GM18858 (cell line): ENCODE measurements at regions not wholly inside any gene's neighbourhood (a gene's known extent, or its start where the extent isn't known, plus 50 kb on each side); places are given as distances from the start of the nearest gene placed in this dataset.
"Not testable (repeated sequence)": the region's sequence is repeated elsewhere in the genome, so short reads cannot be mapped to it uniquely, and the experiment has no call there.

Experiments used
- ATAC-seq: cut with Tn5 transposase; IDR thresholded peaks from one replicate; pipeline ENCODE4 v1.9.1; 2021; ENCODE audit not compliant: unreplicated experiment

- no peak for ATAC-seq
Measured at GRCh38 chr2:12017499-12018157, 271.2 kb downstream of the LPIN1 start.

DNA sequence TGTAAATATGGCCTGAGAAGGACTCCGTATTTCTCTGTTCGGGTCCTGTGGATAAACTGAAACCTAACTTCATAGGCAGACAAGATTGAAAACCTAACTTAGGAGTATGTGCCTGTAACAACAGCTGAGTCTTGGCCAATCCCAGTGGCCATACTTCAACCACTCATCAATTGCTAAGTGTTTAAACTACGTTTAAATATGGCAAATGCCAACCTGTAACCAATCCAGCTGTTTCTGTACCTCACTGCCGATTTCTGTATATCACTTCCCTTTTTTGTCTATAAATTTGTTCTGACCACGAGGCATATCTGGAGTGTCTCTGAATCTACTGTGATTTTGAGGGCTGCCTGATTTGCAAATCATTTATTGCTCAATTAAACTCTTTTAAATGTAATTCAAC, 272.3 kb downstream of the LPIN1 start:
- not testable (repeated sequence) for ATAC-seq

DNA sequence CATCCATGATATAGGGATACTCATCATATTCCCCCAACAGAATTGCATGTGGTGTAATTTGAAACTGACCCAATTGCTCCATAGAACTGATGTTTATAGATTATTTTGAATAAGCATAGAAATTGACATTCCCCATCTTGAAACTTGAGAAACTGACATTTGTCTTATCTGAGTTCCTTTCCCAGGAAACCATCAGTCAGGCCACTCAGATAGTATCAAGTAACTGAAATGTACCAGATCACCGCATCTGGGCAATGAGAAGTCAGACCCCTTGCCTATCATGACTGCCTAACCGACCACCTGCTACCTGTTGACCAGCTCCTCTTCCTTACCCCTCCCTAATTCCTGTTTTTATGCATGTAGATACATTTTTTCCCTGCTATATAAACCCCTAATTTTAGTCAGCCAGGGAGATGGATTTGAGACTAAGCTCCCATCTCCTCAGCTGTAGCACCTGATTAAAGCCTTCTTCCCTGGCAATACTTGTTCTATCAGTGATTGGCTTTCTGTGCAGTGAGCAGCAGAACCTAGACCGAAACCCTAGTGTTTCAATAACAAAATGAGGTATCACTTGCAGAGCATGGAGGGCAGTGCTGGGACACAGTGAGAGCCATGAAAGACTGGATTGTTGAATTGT, 274.5 kb downstream of the LPIN1 start:
- ATAC-seq: no peak

DNA sequence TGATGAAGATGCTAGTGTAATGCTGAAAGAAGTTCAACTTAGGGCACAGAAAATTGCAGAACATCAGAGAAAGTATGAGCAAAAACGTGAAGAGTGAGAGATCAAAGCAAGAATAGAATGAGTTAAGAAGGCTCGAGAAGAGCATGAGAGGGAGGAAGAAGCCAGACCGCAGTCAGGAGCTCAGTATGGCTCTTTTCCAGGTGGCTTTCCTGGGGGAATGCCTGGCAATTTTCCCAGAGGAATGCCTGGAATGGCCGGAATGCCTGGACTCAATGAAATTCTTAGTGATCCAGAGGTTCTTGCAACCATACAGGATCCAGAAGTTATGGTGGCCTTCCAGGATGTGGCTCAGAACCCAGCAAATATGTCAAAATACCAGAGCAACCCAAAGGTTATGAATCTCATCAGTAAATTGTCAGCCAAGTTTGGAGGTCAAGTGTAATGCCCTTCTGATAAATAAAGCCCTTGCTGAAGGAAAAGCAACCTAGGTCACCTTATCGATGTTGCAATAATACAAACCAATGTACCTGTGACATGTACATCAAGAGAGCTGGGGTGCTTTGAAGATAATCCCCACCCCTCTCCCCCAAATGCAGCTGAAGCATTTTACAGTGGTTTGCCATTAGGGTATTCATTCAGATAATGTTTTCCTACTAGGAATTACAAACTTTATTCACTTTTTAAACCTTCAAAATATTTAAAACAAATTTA, 277.9 kb downstream of the LPIN1 start:
- ATAC-seq: not testable (repeated sequence)

DNA sequence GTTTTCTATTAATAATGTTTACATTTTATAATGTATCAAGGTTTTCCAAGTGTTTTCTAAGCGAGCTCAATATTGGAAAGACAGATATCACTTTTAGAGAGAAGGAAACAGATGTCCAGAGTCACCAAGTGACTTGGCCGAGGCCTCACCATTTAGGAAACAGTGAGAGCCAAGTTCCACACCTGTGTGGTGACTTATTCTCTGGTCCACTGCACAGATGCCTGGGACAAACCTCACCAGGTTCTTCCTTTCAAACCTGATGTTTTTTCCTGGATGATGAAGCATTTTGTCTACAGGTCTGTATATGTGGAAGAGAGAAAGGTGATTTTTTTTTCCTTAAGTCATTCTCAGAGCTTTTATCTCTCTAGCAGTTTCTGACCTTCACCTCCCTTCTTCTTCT, 280.7 kb downstream of the LPIN1 start:
- ATAC-seq: no peak

DNA sequence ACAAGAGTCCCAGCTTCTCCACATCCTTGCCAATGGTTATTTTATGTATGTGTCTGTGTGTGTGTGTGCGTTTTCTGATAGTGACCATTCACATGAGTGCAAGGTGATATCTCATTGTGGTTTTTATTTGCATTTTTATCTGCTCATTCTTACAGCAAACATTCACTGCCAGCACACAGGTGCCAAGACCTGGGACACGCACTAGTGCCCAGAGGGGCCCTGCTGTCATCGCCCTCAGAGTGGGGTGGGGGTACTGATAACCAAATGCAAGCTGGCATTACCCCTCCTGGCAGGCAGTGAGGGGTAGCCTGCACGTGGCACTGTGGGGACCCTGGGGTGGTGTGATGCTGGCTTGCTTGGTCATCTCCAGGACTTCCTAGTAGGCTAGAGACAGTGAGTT, 285.4 kb downstream of the LPIN1 start:
- no peak for ATAC-seq

DNA sequence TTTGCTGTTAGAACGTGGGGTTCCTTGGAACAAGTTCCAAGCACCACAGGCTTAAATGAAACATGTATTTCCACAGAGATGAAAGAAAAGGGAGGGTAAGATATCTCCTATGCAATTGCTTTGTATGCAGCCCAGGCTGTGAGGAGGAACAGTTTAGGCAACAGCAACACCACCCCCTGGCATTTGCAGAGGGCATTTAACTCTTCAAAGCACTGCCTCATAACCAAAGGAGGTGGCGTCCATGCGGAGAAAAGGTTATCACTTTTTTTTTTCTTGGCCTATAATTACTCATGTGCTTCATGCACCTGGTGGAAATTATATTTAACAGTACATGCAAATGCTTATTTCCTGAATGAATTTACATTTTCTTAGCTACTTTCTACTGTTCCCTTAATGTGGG, 286.0 kb downstream of the LPIN1 start:
- peak; percentile 74 for ATAC-seq

DNA sequence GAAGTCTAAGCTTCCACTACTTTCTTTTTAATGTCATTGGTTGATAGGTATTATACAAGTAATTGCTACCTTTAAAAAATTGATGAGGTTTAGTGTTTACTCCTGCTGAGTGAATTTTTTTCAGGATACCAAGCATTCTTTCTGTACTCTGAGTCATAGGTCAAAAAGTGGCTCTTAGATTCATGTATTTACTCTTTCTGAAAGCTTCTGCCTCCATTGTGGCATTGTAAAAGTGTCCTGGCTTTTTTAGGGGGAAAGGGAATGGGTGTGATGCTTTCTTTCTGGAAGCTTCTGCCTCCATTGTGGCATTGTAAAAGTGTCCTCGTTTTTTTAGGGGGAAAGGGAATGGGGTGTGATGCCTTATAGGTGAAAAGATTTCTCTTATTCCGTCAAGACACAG, 286.5 kb downstream of the LPIN1 start:
- ATAC-seq: no peak

DNA sequence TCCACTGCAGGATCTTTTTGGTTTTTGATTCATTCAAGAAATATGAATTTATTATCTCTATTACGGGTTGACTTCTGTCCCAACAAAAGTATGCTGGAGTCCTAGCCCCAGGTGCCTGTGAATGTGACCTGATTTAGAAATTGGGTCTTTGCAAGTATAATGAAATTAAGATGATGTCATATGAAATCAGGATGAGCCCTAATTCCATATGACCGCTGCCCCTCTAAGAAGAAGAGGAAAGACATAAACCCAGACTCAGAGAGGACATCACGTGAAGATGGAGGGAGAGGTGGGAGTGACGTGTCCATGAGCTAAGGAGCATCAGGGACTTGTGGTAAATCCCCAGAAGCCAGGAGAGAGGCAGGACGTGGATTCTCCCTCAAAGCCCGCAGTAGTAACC, 287.1 kb downstream of the LPIN1 start:
- ATAC-seq: no peak

- no peak for ATAC-seq
Measured at GRCh38 chr2:12034382-12034781, 287.9 kb downstream of the LPIN1 start.

DNA sequence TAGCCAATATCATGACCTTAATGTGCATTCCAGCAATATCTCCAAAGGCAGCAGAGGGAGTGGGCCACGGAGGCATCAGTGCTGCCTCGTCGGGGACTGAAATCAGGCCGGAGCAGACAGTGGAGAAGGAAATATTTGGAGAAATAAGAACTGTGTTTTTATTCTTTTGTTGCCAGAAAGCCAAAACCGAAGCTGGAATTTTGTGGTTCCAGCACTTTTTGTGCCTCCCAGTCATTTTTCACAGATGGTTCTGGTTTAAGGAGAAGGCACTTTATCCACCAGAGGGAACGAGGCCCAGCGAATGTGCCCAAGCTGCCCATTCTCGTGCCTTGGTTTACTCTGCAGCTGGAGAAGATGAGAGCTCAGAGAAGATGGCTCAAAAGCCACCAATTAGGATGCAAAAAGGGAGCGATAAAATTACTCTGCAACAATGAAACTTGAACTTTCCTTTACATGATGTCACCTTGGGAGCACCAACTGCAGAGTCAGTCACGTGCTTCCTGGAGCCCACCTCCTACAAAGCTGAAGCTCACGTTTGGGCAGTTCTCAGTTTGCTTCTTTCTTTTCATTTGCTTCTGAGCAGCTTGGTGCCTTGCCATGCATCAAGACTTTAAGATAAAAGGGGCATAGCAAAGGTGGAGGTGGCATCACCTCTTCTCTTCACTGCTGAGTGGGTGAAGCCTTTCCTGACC, 288.7 kb downstream of the LPIN1 start:
- no peak for ATAC-seq

GRCh38 chr2:12035956-12036639, 289.7 kb downstream of the LPIN1 start:
- ATAC-seq: no peak

- ATAC-seq: no peak
Measured at GRCh38 chr2:12036640-12036983, 290.2 kb downstream of the LPIN1 start.

DNA sequence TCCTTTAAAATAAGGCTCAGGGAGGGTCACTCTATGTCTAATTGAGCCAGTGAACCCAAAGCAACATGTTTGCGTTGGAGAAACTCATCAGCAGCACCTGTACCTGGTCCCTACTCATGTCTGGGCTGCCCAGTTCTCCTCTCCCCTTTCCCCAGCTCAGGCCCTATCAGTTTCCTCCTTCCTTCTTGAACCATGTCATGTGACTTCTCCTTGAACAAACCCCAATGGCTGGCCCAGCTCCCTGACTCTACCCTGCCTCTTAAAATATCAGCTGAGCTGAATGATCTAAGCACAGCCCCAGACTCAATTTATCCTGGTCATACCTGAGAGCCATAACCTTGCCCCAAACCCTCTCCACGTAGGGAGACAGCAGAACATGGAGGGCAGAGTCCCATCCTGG, 290.9 kb downstream of the LPIN1 start:
- no peak for ATAC-seq

DNA sequence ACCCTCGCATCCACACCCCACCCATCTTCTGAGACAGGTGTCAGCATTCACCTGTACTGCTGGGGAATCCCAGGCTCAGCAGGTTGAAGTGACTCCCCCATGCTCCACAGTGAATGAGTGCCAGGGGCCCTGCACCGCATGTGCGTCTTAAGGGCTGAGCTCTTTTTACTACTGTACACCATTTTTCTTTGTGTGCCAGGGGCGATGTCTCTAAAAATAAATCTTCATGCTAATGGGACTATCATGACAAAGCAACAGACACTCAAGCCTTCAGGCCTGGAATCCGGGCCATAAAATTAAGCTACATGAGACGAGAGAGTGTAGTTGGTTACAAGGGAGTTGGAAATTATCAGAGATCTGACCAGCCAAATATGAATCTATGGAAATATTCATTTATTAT, 294.8 kb downstream of the LPIN1 start:
- ATAC-seq: no peak

GRCh38 chr2:12043131-12043530, 296.7 kb downstream of the LPIN1 start:
- ATAC-seq: no peak

GRCh38 chr2:12044857-12045256, 298.4 kb downstream of the LPIN1 start:
- peak; percentile 48 for ATAC-seq

GRCh38 chr2:12045864-12046291, 299.4 kb downstream of the LPIN1 start:
- peak; percentile 67 for ATAC-seq

DNA sequence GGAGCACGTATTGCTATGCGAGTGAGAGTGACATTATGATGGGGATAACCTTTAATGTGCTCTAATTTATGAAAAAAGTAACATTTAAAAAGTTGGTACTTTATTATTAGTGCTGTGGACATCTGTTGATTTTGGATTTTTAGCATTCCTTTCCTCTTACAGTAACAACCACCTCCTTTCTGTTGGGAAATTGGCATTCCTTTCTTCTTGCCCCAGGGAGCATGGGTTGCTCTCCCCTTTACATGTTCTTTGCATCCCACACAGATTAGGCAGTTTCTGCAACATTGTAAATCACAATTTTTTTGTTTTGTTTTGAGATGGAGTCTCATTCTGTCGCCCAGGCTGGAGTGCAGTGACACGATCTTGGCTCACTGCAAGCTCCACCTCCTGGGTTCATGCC, 300.2 kb downstream of the LPIN1 start:
- ATAC-seq: no peak

GRCh38 chr2:12047761-12048160, 301.3 kb downstream of the LPIN1 start:
- ATAC-seq: no peak

- ATAC-seq: no peak
Measured at GRCh38 chr2:12048550-12048949, 302.1 kb downstream of the LPIN1 start.
